ENCODE measurements at regions not wholly inside any gene's neighbourhood (a gene's known extent, or its start where the extent isn't known, plus 50 kb on each side); places are given as distances from the start of the nearest gene placed in this dataset.

- Histone ChIP-seq H3K4me3 (no peak overlapping the region), H3K9me3 (no peaks in the 10 kb centered on the region), H3K36me3 (no peaks in the 10 kb centered on the region), H3K27ac (no peak overlapping the region), H3K27me3 (replicated peaks; ENCODE audit: insufficient read depth) (no peaks in the 10 kb centered on the region), H3K4me1 (replicated peaks) (no peaks in the 10 kb centered on the region)
- 64% methylated on average over 11 of the region's 11 CpGs for WGBS
- TF ChIP-seq CTCF (IDR thresholded peaks at IDR 0.05), result no peak
- TF ChIP-seq POLR2A (IDR thresholded peaks at IDR 0.05), result no peak
- no peak for TF ChIP-seq POLR2AphosphoS5 (IDR thresholded peaks at IDR 0.05)
- intact Hi-C loops (cut with DNase I), result no loop called here
- no peak for DNase-seq (ENCODE audit: low spot score)
These were observed 237.5 kb downstream of the EPHA4 start for GRCh38 chr2:221334481-221335218.

GRCh38 chr2:221335219-221335752, 236.8 kb downstream of the EPHA4 start:
- 74% methylated on average over 12 of the region's 12 CpGs for WGBS

GRCh38 chr2:221336967-221337366, 235.1 kb downstream of the EPHA4 start:
- no peaks in the 10 kb centered on the region for H3K9me3 ChIP-seq
- WGBS, result 92% methylated on average over 2 of the region's 2 CpGs
- DNase-seq (ENCODE audit: low spot score), result no peak
- H3K27me3 ChIP-seq (replicated peaks; ENCODE audit: insufficient read depth), result no peaks in the 10 kb centered on the region
- intact Hi-C loops (cut with DNase I), result no loop called here
- no peaks in the 10 kb centered on the region for H3K36me3 ChIP-seq
- H3K27ac ChIP-seq, result no peak overlapping the region
- no peaks in the 10 kb centered on the region for H3K4me1 ChIP-seq (replicated peaks)
- no peak overlapping the region for H3K4me3 ChIP-seq
- TF ChIP-seq CTCF (IDR thresholded peaks at IDR 0.05) (no peak), POLR2AphosphoS5 (IDR thresholded peaks at IDR 0.05) (no peak), POLR2A (IDR thresholded peaks at IDR 0.05) (no peak)

More at GRCh38 chr2:221335219-221335752, 236.8 kb downstream of the EPHA4 start:
- TF ChIP-seq POLR2AphosphoS5 (IDR thresholded peaks at IDR 0.05) (no peak), POLR2A (IDR thresholded peaks at IDR 0.05) (no peak), CTCF (IDR thresholded peaks at IDR 0.05) (no peak)
- Histone ChIP-seq H3K36me3 (no peaks in the 10 kb centered on the region), H3K9me3 (no peaks in the 10 kb centered on the region), H3K4me3 (no peak overlapping the region), H3K27ac (no peak overlapping the region), H3K4me1 (replicated peaks) (no peaks in the 10 kb centered on the region), H3K27me3 (replicated peaks; ENCODE audit: insufficient read depth) (no peaks in the 10 kb centered on the region)
- intact Hi-C loops (cut with DNase I), result no loop called here
- DNase-seq (ENCODE audit: low spot score), result no peak

- intact Hi-C loops (cut with DNase I), result no loop called here
These were observed 234.0 kb downstream of the EPHA4 start for GRCh38 chr2:221337957-221338685.

More at GRCh38 chr2:221337957-221338685, 234.0 kb downstream of the EPHA4 start:
- Histone ChIP-seq H3K9me3 (no peaks in the 10 kb centered on the region), H3K27ac (no peak overlapping the region), H3K27me3 (replicated peaks; ENCODE audit: insufficient read depth) (no peaks in the 10 kb centered on the region), H3K36me3 (no peaks in the 10 kb centered on the region), H3K4me3 (no peak overlapping the region), H3K4me1 (replicated peaks) (no peaks in the 10 kb centered on the region)
- TF ChIP-seq POLR2AphosphoS5 (IDR thresholded peaks at IDR 0.05), result no peak
- no peak for TF ChIP-seq POLR2A (IDR thresholded peaks at IDR 0.05)
- no peak for TF ChIP-seq CTCF (IDR thresholded peaks at IDR 0.05)
- DNase-seq (ENCODE audit: low spot score), result no peak
- 86% methylated on average over 5 of the region's 5 CpGs for WGBS
